SIG-M5 treated with dmso at 0.1 percent for 504 hours (cell line): ENCODE measurements at regions not wholly inside any gene's neighbourhood (a gene's known extent, or its start where the extent isn't known, plus 50 kb on each side); places are given as distances from the start of the nearest gene placed in this dataset.

ENCODE experiments used
- DNase-seq: peaks from one replicate; lab custom pipeline; 2025; ENCODE audit not compliant: unreplicated experiment; lab: John Stamatoyannopoulos, UW

DNA sequence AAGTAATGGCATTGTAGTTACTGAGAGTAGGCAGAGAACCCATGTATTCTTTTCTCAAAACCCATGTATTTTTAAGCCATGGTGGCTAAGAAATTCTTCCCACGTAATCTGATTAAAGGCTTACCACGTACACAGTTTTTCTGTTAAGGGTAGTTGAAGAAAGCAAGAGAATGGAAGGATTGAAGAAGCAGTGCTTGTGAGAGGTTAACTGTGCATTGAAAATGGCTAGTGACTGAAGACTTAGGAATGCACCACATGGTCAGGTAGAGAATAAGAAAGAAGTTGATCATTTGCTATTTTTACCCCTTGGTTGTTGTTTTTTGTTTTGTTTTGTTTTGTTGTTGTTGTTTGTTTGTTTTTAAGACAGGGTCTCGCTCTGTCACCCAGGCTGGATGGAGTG lies 178.9 kb upstream of the SNX7 start:
- DNase-seq: no peak

DNA sequence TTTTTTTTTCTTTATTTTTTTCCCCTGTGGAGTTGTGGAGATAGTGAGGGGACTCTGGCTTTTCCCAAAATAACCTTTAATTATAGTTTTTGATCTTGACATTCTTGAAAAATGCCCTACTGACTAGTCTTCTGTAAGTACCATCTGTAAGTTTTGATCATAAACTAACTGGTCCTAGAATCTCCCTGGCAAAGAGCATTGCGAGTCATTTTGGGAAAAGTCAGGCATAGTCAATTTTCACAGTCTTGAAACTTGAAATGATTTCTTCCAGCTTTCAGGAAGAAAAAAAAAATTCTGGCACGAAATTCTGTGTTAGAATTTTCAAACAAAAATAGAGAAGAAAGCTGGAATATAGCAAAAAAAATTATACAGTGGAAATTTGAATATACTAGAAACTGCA lies 181.2 kb upstream of the SNX7 start:
- DNase-seq: no peak

GRCh38 chr1:98478121-98478520 lies 183.4 kb upstream of the SNX7 start:
- DNase-seq: no peak

DNA sequence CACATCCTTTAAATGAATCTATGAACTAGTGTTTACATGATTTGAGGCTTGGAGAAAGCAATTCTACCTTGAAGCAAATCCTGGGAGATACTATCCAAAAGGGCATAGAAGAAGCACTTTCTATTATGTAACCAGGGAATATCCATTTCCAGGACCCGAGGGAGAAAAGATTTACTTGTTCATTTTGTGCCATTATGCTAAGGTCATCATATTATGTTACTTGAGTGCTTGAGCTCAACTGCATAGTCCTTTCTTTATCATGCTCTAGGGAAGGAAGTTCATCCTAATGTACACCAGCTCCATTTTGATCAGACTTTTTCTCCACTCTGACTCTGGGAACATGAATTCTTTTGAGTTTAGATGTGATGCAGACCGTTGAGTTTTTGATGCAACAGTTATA lies 188.6 kb upstream of the SNX7 start:
- DNase-seq: no peak

GRCh38 chr1:98471633-98472032 lies 189.9 kb upstream of the SNX7 start:
- no peak for DNase-seq

GRCh38 chr1:98468111-98468717 lies 193.3 kb upstream of the SNX7 start:
- peak; percentile 3 for DNase-seq

GRCh38 chr1:98467586-98467985 lies 193.9 kb upstream of the SNX7 start:
- DNase-seq: no peak

- DNase-seq: no peak
These were observed 194.4 kb upstream of the SNX7 start for GRCh38 chr1:98467122-98467521.

- no peak for DNase-seq
These were observed 199.6 kb upstream of the SNX7 start for GRCh38 chr1:98461873-98462385.

GRCh38 chr1:98460136-98460535 lies 201.4 kb upstream of the SNX7 start:
- DNase-seq: no peak

GRCh38 chr1:98459486-98459870 lies 202.0 kb upstream of the SNX7 start:
- DNase-seq: no peak

DNA sequence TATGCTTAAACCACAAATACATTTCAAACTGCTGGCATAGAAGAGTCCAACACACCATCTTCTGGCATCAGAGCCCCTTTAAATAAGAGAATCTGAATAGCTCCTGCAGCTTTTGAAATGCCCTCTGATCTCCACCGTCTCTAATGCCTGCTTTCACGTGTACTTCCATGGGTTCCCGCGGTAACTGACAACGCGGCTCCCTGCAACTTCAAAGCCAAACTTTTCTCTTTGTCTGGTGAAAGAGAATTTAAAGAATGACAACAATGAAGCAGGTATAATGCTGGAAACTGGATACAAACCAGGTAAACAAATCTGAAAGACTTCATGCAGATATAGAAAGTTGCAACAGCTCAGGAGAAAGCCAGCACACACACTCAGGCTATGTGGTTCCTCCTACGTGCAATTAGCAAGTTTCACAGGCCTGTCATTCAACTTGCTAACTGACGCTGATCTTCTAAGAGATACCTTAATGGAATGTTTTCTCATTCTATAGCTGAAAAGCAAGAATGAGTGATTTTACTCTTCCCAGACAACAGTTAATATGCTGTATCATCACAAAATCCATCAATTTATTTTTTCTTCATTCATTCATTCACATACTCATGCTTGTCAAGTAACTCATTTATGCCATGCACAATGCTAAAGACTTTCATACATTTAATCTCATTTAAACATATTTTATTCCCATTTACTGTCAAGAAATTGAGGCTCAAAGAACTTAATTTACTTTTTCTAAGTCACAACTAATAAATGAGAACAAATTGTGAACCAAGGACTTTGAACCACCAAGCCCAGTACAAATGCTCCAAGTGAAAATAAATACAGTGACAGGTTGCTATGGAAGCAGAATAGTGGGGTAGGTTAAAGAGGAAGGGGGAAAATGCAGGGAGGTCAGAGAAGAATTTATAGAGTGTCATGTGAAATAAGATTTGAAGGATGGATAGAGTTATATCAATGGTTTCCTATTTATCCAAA lies 202.7 kb upstream of the SNX7 start:
- DNase-seq: no peak

- DNase-seq: no peak
These were observed 204.3 kb upstream of the SNX7 start for GRCh38 chr1:98457248-98457647.

DNA sequence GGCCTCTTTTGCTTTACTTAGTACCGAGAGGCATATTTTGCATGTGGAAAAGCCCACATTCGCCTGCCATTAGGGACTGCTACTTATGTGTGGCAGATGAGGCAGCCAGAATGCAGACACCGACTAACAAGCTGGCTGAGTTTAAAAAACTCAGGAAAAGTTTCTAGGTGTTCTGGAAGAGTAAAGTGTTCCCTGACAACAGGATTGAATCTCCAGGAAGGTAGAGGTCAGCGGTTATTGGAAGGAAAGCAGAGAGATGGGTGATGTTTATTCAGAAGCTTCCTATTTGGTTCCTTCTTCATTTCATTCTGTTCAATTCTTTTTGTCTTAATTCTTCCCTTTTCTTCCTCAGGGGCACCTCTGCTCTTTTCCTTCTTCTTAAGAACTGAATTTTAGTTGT lies 206.9 kb upstream of the SNX7 start:
- no peak for DNase-seq

DNA sequence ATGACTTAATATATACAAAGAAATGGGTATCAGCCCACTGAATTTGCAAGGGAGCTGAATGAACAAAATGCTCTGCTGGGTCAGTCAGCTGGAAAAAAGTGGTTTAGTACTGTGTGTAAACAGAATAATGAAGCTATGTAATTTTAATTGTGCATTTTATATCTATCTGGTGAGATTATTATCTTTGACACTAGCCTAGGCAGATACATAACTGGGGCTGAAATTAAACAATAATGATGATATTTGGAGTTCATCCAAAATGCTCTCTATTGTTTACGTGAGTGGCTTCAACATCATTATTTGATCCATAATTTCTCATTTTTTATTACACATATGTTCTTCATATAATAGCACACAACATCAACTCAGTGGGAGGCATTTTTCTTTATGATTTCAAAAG lies 208.5 kb upstream of the SNX7 start:
- no peak for DNase-seq

GRCh38 chr1:98452162-98452561 lies 209.4 kb upstream of the SNX7 start:
- DNase-seq: no peak

DNA sequence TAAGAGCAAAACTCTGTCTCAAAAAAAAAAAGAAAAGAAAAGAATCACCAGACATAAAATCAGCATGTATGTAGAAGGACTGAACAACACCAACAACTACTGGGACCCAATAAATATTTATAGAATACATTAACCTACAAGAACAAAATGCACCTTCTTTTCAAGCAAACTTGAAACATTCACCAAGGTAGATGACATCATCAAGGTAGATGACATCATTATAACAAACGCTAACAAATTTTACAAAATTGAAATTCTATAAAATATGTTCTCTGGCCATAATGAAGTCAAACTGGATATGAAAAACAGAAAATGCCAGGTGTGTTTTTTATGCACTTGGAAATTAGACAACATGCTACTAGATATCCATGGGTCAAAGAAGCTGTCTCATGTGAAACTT lies 220.2 kb upstream of the SNX7 start:
- DNase-seq: no peak

GRCh38 chr1:98439471-98439870 lies 222.1 kb upstream of the SNX7 start:
- DNase-seq: no peak

- no peak for DNase-seq
These were observed 224.0 kb upstream of the SNX7 start for GRCh38 chr1:98437540-98437939.

DNA sequence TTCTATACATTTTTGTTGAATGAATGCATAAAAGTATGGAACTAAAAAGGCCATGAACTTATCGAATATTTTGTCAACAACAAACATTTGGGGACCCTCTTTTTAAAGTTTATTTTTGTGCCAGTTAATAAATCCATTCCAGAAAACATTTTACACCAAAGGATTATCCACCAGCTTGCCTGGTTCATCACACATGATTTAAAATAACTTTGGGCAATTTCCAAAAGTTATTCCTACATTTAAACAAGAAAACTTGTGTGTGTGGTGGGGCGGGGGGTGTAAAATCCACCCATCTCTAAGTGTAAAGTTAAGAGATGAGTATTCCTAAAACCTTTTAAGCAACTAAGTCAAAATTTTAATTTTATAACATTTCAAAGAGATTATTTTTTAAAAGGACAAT lies 224.5 kb upstream of the SNX7 start:
- no peak for DNase-seq

DNA sequence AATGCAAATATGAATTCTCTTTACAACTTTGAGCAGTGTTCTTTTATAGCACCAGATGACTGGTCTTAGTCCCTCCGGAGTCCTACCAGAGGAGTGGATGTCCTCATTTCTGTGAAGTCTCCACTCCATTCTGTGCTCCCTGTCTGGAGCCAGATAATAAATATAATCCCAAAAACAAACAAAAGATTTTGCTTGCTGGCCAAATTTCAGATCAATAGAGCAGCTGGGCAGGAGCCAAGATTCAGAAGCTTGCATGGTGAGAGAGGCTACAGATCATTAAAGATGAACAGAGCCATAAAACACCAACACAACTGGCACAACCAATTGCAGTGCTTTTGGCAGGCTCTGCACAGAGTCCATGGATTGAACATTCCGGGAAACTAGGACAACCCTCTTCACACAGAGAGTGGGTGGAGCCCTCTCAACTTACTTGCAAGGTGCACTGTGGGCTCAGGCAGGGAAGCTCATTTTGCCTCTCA lies 231.5 kb upstream of the SNX7 start:
- no peak for DNase-seq

DNA sequence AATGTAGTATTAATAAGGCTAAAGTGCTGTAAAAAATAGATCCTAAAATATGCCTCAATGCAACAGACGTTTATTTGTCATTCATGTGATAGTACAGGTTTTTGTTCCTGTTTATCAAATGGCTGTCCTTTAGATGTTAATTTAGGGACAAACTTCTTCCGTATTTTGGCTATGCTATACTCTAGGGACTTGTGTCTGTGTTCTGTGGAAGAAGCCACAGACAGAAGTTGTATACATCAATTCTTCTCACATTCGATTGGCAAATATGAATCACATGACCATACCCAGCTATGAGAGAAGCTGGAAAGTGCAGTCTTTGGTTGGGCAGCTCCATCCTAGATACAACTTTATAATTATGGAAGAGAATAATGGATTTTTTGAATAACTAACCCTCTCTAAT lies 232.7 kb upstream of the SNX7 start:
- DNase-seq: no peak
